ENCODE measurements at regions not wholly inside any gene's neighbourhood (a gene's known extent, or its start where the extent isn't known, plus 50 kb on each side); places are given as distances from the start of the nearest gene placed in this dataset.

GRCh38 chr21:36550761-36551160 lies 70.8 kb upstream of the CLDN14 start:
- ATAC-seq (no peak), FAIRE-seq (no peak)

More at GRCh38 chr21:36550761-36551160, 70.8 kb upstream of the CLDN14 start:
- WGBS (ENCODE audit: low lambda C conversion rate): 42% methylated on average over 2 of the region's 7 CpGs
- ChIA-PET POLR2A (interaction anchor here (0.5 kb wide), 1 partner anchor 196 kb away, joined by 3 read pairs; no protein-coding TSS in a partner anchor), CTCF (ENCODE audit: low intra/inter-chr PET ratio, low total read pairs) (no interaction called here)
- no peak overlapping the region for H3K27ac ChIP-seq (ENCODE audit: extremely low read length, insufficient read depth, low read length)
- H3K9me3 ChIP-seq (ENCODE audit: low read length): no peaks in the 10 kb centered on the region
- no peak for DNase-seq (ENCODE audit: low spot score)
- H3K36me3 ChIP-seq (replicated peaks in 1 of 2; ENCODE audit: control insufficient read depth in 1 of 2, insufficient read depth in 2 of 2, low read length in 2 of 2): no peaks in the 10 kb centered on the region
- H3K79me2 ChIP-seq (ENCODE audit: insufficient read depth, low read length): no peaks in the 10 kb centered on the region
- H3K27me3 ChIP-seq (ENCODE audit: control insufficient read depth in 1 of 2, insufficient read depth in 2 of 2, low read length in 2 of 2): peaks cover 1 to 35% of the 10 kb centered on the region in 2 experiments; a peak in 3 of 5 replicates
- TF ChIP-seq MXD3 (CRISPR knock-in tag; IDR thresholded peaks at IDR 0.05): no peak
- TF ChIP-seq ZNF276 (CRISPR knock-in tag; IDR thresholded peaks at IDR 0.05; ENCODE audit: low read depth): no peak
- TF ChIP-seq TFAP4 (IDR thresholded peaks at IDR 0.05; ENCODE audit: borderline replicate concordance, low read depth): no peak
- intact Hi-C loops (cut with micrococcal nuclease; ENCODE audit: unreplicated experiment): no loop called here
- peaks cover 6% of the 10 kb centered on the region; the same call in 1 of the 2 replicates for H3K4me1 ChIP-seq (ENCODE audit: insufficient read depth, low read length)
- H3K9ac ChIP-seq (ENCODE audit: insufficient read depth, low read depth, low read length): no peak overlapping the region
- no peaks in the 10 kb centered on the region for H4K20me1 ChIP-seq (ENCODE audit: insufficient read depth, low read length)
- no peak overlapping the region for H3K4me2 ChIP-seq (ENCODE audit: low read depth, low read length)
- no peak overlapping the region for H3K4me3 ChIP-seq (replicated peaks in 1 of 3; ENCODE audit: insufficient read depth in 1 of 3, low read depth in 2 of 3, low read length in 3 of 3)
- in situ Hi-C loops (cut with HindIII; ENCODE audit: extremely low pct_ligation_motif_present, low pct_unique_long_range_greater_than_20kb): no loop called here
- BruUV-seq (replicated peaks): no TSS peak
- no peak overlapping the region for H2AFZ ChIP-seq (ENCODE audit: low read length)

Measured in HepG2 (cell line).